A549 (cell line): ENCODE measurements at regions not wholly inside any gene's neighbourhood (a gene's known extent, or its start where the extent isn't known, plus 50 kb on each side); places are given as distances from the start of the nearest gene placed in this dataset.

Source experiments
- ATOH8 ChIP-seq: fragments of 250-450 bp; sonication (Bioruptor Pico); IDR thresholded peaks from 2 replicates; pipeline ENCODE4 v1.5.0; 2020; ENCODE audit warnings: low read depth, mild to moderate bottlenecking, moderate library complexity
- BHLHE40 ChIP-seq: IDR thresholded peaks from 2 replicates; pipeline ENCODE4 v1.6.1; 2012; ENCODE audit warnings: low read depth, low read length, inconsistent platforms
- CHD4 ChIP-seq: fragments of 200-600 bp; sonication (generic); IDR thresholded peaks from 2 replicates; pipeline ENCODE4 v1.6.1; 2016; ENCODE audit warnings: antibody characterized with exemption, mild to moderate bottlenecking, borderline replicate concordance
- CTCF ChIP-seq: fragments of >200 bp; sonication (Bioruptor Twin); formaldehyde crosslinking; IDR thresholded peaks from 3 replicates; pipeline ENCODE4 v1.5.1; 2016
- HOXA7 ChIP-seq: fragments of 250-450 bp; sonication (Bioruptor Pico); IDR thresholded peaks from 2 replicates; pipeline ENCODE4 v1.5.0; 2020; ENCODE audit warnings: mild to moderate bottlenecking, moderate library complexity
- MAX ChIP-seq: IDR thresholded peaks from 2 replicates; pipeline ENCODE4 v1.6.1; 2012
- POLR2A ChIP-seq: IDR thresholded peaks from 2 replicates; pipeline ENCODE4 v1.6.1; 2012; ENCODE audit warnings: mild to moderate bottlenecking, low read length
- SMC3 ChIP-seq: fragments of >200 bp; sonication (Bioruptor Twin); formaldehyde crosslinking; IDR thresholded peaks from 3 replicates; pipeline ENCODE4 v1.6.1; 2018; ENCODE audit warnings: inconsistent platforms

GRCh38 chr3:116630494-116630893, 79.1 kb upstream of the TUSC7 start:
- TF ChIP-seq POLR2A = no peak
- no peak for TF ChIP-seq CTCF
- no peak for TF ChIP-seq ATOH8 (CRISPR knock-in tag)
- TF ChIP-seq CHD4 = no peak
- no peak for TF ChIP-seq SMC3
- no peak for TF ChIP-seq HOXA7 (CRISPR knock-in tag)
- TF ChIP-seq MAX = no peak
- TF ChIP-seq BHLHE40 = no peak
